K562 (cell line): ENCODE measurements at regions not wholly inside any gene's neighbourhood (a gene's known extent, or its start where the extent isn't known, plus 50 kb on each side); places are given as distances from the start of the nearest gene placed in this dataset.

Experiments
- ATAC-seq: fragments of 200-7000 bp; cut with Tn5 transposase; 3 replicates; pipeline ENCODE4 v1.9.1; 2020; ENCODE audit warnings: moderate library complexity
- BruUV-seq: library from RNA; stranded (reverse); fragments of 400-500 nt; replicated peaks from 2 replicates; lab custom pipeline; 2021; lab: Mats Ljungman, UMichigan
- CTCF ChIA-PET: fragments of 300-600 bp; formaldehyde crosslinking; extraction: SDS; loops from one replicate; lab custom pipeline; 2021; ENCODE audit warnings: low intra/inter-chr PET ratio; lab: Yijun Ruan, JAX
- POLR2A ChIA-PET: fragments of 300-600, 350-650 bp; sonication (Branson Sonifier 250); formaldehyde crosslinking; extraction: SDS; loops from one replicate; lab custom pipeline; 2021; ENCODE audit warnings: antibody characterized with exemption, inconsistent platforms; lab: Yijun Ruan, JAX
- DNase-seq, 4 experiments: peaks; one replicate each; pipeline versions ENCODE4 v3.0.0 to v3.0.0-alpha.2; 2011 to 2018; ENCODE audit warnings: low spot score in 3 of 4, mixed read lengths in 3 of 4; ENCODE audit errors: extremely low read depth in 1 of 4
- FAIRE-seq: peaks from 2 replicates; lab custom pipeline; 2011; peaks lifted over from hg19 to GRCh38; lab: Jason Lieb, UNC
- H2AFZ ChIP-seq: 2 replicates; pipeline ENCODE4 v1.6.0; 2011; ENCODE audit warnings: low read depth, low read length, control low read depth, inconsistent platforms
- H3K27ac ChIP-seq: fragments of 200-600 bp; 3 replicates; pipeline ENCODE4 v1.8.0; 2011; ENCODE audit warnings: low read depth, mild to moderate bottlenecking, control low read depth, inconsistent platforms, low read length, moderate library complexity, mixed read lengths; ENCODE audit errors: extremely low read depth
- H3K27me3 ChIP-seq, 2 experiments: fragments of 300-600 bp in 1 of 2; 2 replicates in 1 of 2; 3 replicates in 1 of 2; pipeline versions ENCODE4 v1.6.0 to v1.8.0; 2011; ENCODE audit warnings: inconsistent platforms in 2 of 2, low read length in 2 of 2, mild to moderate bottlenecking in 1 of 2, mixed read lengths in 1 of 2, moderate library complexity in 1 of 2; ENCODE audit not compliant: control insufficient read depth in 2 of 2, insufficient read depth in 2 of 2
- H3K36me3 ChIP-seq: fragments of 300-600 bp; 3 replicates; pipeline ENCODE4 v1.8.0; 2011; ENCODE audit warnings: mild to moderate bottlenecking, low read length, inconsistent platforms; ENCODE audit not compliant: control insufficient read depth, insufficient read depth
- H3K4me1 ChIP-seq, 2 experiments: fragments of 200-600 bp in 1 of 2; replicated peaks in 1 of 2; 2 replicates in 1 of 2; 3 replicates in 1 of 2; pipeline versions ENCODE4 v1.5.1 to v1.8.0; 2011; ENCODE audit warnings: inconsistent platforms in 2 of 2, low read length in 2 of 2, mild to moderate bottlenecking in 1 of 2, mixed read lengths in 1 of 2, moderate library complexity in 1 of 2; ENCODE audit not compliant: control insufficient read depth in 2 of 2, insufficient read depth in 2 of 2
- H3K4me2 ChIP-seq: 2 replicates; pipeline ENCODE4 v1.6.1; 2011; ENCODE audit warnings: low read length, control low read depth, inconsistent platforms, mixed read lengths; ENCODE audit not compliant: insufficient read depth
- H3K4me3 ChIP-seq: fragments of 200-600 bp; sonication (generic), shearing (Covaris generic); 2 replicates; pipeline ENCODE4 v1.5.1; 2016; ENCODE audit warnings: control low read depth, inconsistent platforms
- H3K79me2 ChIP-seq: fragments of 200-600 bp; 3 replicates; pipeline ENCODE4 v1.8.0; 2011; ENCODE audit warnings: low read length, inconsistent platforms; ENCODE audit not compliant: control insufficient read depth, insufficient read depth
- H3K9ac ChIP-seq, 2 experiments: 2 replicates each; pipeline versions ENCODE4 v1.6.0 to v1.6.1; 2011; ENCODE audit warnings: low read depth in 2 of 2, low read length in 2 of 2, control low read depth in 1 of 2, inconsistent platforms in 1 of 2, mild to moderate bottlenecking in 1 of 2, mixed read lengths in 1 of 2; ENCODE audit not compliant: insufficient read depth in 1 of 2
- H3K9me1 ChIP-seq: one replicate; pipeline ENCODE4 v1.6.0; 2011; ENCODE audit warnings: inconsistent platforms, mild to moderate bottlenecking, low read length, moderate library complexity; ENCODE audit not compliant: control insufficient read depth, insufficient read depth
- H3K9me3 ChIP-seq: replicated peaks from 2 replicates; pipeline ENCODE4 v1.5.1; 2011; ENCODE audit warnings: low read depth, low read length, inconsistent platforms; ENCODE audit not compliant: control insufficient read depth, insufficient read depth
- H4K20me1 ChIP-seq: replicated peaks from 2 replicates; pipeline ENCODE4 v1.6.1; 2011; ENCODE audit warnings: low read length, inconsistent platforms, mixed read lengths; ENCODE audit not compliant: control insufficient read depth, insufficient read depth
- CBX8 ChIP-seq: fragments of 200-600 bp; sonication (generic); IDR thresholded peaks from 2 replicates; pipeline ENCODE4 v1.6.1; 2012; ENCODE audit warnings: borderline replicate concordance, mixed run types, low read depth, mild to moderate bottlenecking, moderate library complexity, mixed read lengths, low read length, control low read depth, inconsistent platforms; ENCODE audit not compliant: poor library complexity, severe bottlenecking; ENCODE audit errors: extremely low read depth
- E2F8 ChIP-seq: fragments of 450-650 bp; IDR thresholded peaks from 2 replicates; pipeline ENCODE4 v1.7.1; 2018; ENCODE audit warnings: mild to moderate bottlenecking, low read depth; ENCODE audit not compliant: partially characterized antibody
- EWSR1 ChIP-seq: fragments of 450-650 bp; IDR thresholded peaks from 2 replicates; pipeline ENCODE4 v1.6.1; 2018; ENCODE audit warnings: borderline replicate concordance, mild to moderate bottlenecking, low read depth, moderate library complexity; ENCODE audit not compliant: partially characterized antibody
- MCM5 ChIP-seq: fragments of 450-650 bp; IDR thresholded peaks from 2 replicates; pipeline ENCODE4 v1.6.1; 2016; ENCODE audit warnings: low read depth
- SOX6 ChIP-seq: fragments of 450-650 bp; IDR thresholded peaks from 2 replicates; pipeline ENCODE4 v1.6.1; 2014; ENCODE audit warnings: mild to moderate bottlenecking
- SPI1 ChIP-seq: IDR thresholded peaks from 2 replicates; pipeline ENCODE4 v1.6.1; 2011; ENCODE audit warnings: low read depth, low read length, control low read depth, borderline replicate concordance
- XRCC3 ChIP-seq: fragments of 450-650 bp; IDR thresholded peaks from 2 replicates; pipeline ENCODE4 v1.6.1; 2017; ENCODE audit warnings: mild to moderate bottlenecking, moderate library complexity
- ZEB2 ChIP-seq: fragments of 450-650 bp; IDR thresholded peaks from 2 replicates; pipeline ENCODE4 v1.6.1; 2016
- ZKSCAN1 ChIP-seq: fragments of 150-350 bp; IDR thresholded peaks from 2 replicates; pipeline ENCODE4 v1.6.1; 2016; ENCODE audit warnings: low read depth, low read length
- ZNF146 ChIP-seq: IDR thresholded peaks from one replicate; pipeline ENCODE4 v1.6.1; 2018; ENCODE audit warnings: missing compliant biosample characterization; ENCODE audit not compliant: unreplicated experiment
- ZNF239 ChIP-seq: fragments of 250-450 bp; sonication (Bioruptor Pico); IDR thresholded peaks from 2 replicates; pipeline ENCODE4 v1.4.0; 2020; ENCODE audit warnings: mild to moderate bottlenecking
- ZNF398 ChIP-seq: fragments of 250-450 bp; sonication (Bioruptor Pico); IDR thresholded peaks from 2 replicates; pipeline ENCODE4 v1.8.0; 2021; ENCODE audit warnings: moderate library complexity, mild to moderate bottlenecking, inconsistent platforms
- in situ Hi-C: fragments of 300-500 bp; cut with MboI; formaldehyde crosslinking; loops from 4 replicates; pipeline ENCODE4 v1.15.0; 2018; ENCODE audit warnings: inconsistent platforms, mixed read lengths
- intact Hi-C: fragments of 100-400 bp; cut with micrococcal nuclease; formaldehyde crosslinking; loops from 2 replicates; pipeline ENCODE4 v1.14.2; 2022

- ChIA-PET POLR2A (no interaction called here), CTCF (interaction anchor here (0.6 kb wide), 1 partner anchor 110 kb away, joined by 3 read pairs; no protein-coding TSS in a partner anchor)
- H4K20me1 ChIP-seq, result no peaks in the 10 kb centered on the region
- no peaks in the 10 kb centered on the region for H3K27me3 ChIP-seq
- intact Hi-C loops (no loop called here), in situ Hi-C loops (no loop called here)
- H3K4me3 ChIP-seq, result no peak overlapping the region
- no TSS peak for BruUV-seq
- no peak overlapping the region for H3K4me2 ChIP-seq
- H3K9me1 ChIP-seq, result no peaks in the 10 kb centered on the region
- no peak for ATAC-seq
- TF ChIP-seq ZNF239, result no peak
- no peak for TF ChIP-seq E2F8
- TF ChIP-seq ZKSCAN1, result no peak
- TF ChIP-seq ZNF398 (CRISPR knock-in tag), result no peak
- no peak for TF ChIP-seq EWSR1
- no peak for TF ChIP-seq CBX8
- TF ChIP-seq XRCC3, result no peak
- no peak for TF ChIP-seq MCM5
- TF ChIP-seq SOX6, result no peak
- no peak for TF ChIP-seq SPI1
- TF ChIP-seq ZEB2, result no peak
- no peak for TF ChIP-seq ZNF146 (CRISPR knock-in tag)
- FAIRE-seq, result no peak
- no peak overlapping the region for H3K9ac ChIP-seq
- no peaks in the 10 kb centered on the region for H3K4me1 ChIP-seq
- H3K36me3 ChIP-seq, result no peaks in the 10 kb centered on the region
- H3K27ac ChIP-seq, result no peak overlapping the region
- no peaks in the 10 kb centered on the region for H3K79me2 ChIP-seq
- H3K9me3 ChIP-seq, result no peaks in the 10 kb centered on the region
- no peak for DNase-seq
- no peak overlapping the region for H2AFZ ChIP-seq
Measured at GRCh38 chr6:132227904-132228303, 173.4 kb downstream of the MOXD1 start.
